Activated T-helper 17 cell treated with anti-CD3 and anti-CD28 coated beads, Interleukin-2, amount 50 U/mL, for 72 hours (primary cell): ENCODE measurements at regions not wholly inside any gene's neighbourhood (a gene's known extent, or its start where the extent isn't known, plus 50 kb on each side); places are given as distances from the start of the nearest gene placed in this dataset.

Source experiments
- ATAC-seq: fragments of 150-1000 bp; cut with Tn5 transposase; replicated peaks from 2 replicates; pipeline ENCODE4 v1.10.0; 2021; ENCODE audit warnings: mild to moderate bottlenecking, moderate library complexity
- H3K27ac Mint-ChIP-seq: one replicate; pipeline ENCODE4 v1.8.0; 2022; ENCODE audit warnings: mixed read lengths
- H3K27me3 Mint-ChIP-seq: one replicate; pipeline ENCODE4 v1.8.0; 2022; ENCODE audit warnings: mixed read lengths
- H3K36me3 Mint-ChIP-seq: one replicate; pipeline ENCODE4 v1.8.0; 2022; ENCODE audit warnings: low read depth, mild to moderate bottlenecking, mixed read lengths
- H3K4me1 Mint-ChIP-seq: one replicate; pipeline ENCODE4 v1.8.0; 2022; ENCODE audit warnings: mixed read lengths
- H3K4me3 Mint-ChIP-seq: one replicate; pipeline ENCODE4 v1.8.0; 2022; ENCODE audit warnings: mild to moderate bottlenecking, mixed read lengths
- H3K9me3 Mint-ChIP-seq: one replicate; pipeline ENCODE4 v1.8.0; 2022; ENCODE audit warnings: mixed read lengths

DNA sequence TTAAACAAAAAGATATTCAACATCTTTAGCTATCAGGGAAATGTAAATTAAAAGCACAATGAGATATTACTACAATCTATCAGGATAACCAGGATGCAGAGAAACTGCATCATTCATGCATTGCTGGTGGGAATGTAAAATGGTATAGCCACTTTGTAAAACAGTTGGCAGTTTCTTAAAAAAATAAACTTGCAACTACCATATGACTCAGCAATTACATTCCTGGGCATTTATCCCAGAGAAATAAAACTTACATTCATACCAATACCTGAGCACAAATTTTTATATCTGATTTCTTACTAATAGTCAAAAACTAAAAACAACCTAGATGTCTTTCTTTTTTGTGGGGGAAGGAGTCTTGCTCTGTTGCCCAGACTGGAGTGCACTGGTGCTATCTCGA, 190.3 kb upstream of the TAB2 start:
- no peak for ATAC-seq
- Mint-ChIP-seq H3K9me3 (peaks cover 11% of the 10 kb centered on the region), H3K4me1 (peaks cover 59% of the 10 kb centered on the region), H3K36me3 (no peaks in the 10 kb centered on the region), H3K27me3 (no peaks in the 10 kb centered on the region), H3K27ac (peak overlapping the region; percentile 98), H3K4me3 (no peak overlapping the region)

DNA sequence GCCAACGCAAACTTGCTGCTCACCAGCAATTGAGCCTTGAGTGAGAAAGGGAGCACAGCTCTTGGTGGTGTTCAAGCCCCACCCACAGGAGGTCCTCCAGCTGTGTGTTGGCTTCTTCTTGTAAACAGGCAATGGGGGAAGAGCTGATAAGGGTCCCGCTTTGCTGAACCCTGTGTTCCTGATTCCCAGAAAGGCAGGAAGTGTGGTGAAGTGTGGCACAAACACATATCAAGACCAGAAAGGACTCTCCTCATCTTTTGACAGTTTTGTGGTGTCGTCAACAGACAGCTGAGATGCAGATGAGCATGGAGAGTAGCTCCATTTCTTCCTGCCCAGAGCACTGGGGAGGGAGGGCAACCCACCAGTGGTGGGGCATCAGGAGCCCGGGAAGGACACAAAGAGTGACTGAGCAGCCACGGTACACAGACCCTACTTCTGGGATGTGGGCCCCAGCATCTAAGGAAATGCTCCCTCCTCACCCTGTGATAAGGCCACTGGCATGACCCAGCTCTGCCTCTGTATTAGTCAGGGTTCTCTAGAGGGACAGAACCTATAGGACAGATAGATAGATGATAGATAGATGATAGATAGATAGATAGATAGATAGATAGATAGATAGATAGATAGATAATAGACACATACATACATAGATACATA, 188.9 kb upstream of the TAB2 start:
- Mint-ChIP-seq H3K36me3 (no peaks in the 10 kb centered on the region), H3K27me3 (no peaks in the 10 kb centered on the region), H3K4me1 (peaks cover 62% of the 10 kb centered on the region), H3K4me3 (no peak overlapping the region), H3K9me3 (peaks cover 12% of the 10 kb centered on the region), H3K27ac (peak overlapping the region; percentile 98)
- ATAC-seq, result peak; percentile 80

DNA sequence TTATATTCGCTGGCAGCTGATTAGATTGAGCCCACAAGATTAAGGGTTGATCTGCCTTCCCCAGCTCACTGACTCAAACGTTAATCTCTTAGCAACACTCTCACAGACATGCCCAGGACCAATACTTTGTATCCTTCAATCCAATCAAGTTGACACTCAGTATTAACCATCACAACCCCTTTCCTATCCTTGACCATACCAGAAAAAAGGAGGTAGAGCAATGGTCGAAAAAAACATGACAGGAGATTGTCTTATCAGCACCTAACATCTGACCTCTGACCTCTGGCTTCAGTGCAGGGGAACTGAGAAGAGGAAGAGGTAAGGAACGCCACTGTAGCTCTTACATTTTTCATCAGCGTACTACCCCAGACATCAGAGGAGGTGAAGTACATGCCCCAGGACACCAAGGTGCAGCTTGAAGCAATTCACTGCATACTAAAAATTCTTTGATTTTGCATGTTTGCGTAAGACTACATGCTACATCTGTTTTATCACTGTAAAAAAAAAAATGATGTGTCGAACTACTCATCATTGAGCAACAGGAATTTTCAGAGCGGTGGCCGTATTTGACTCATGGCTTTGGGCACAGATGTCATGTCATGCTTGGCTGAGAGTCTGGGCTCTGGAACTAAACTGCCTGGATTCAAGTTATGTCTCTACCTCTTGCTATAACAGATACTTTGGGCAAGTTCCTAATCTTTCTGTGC, 188.0 kb upstream of the TAB2 start:
- Mint-ChIP-seq H3K36me3 (no peaks in the 10 kb centered on the region), H3K9me3 (peaks cover 7% of the 10 kb centered on the region), H3K4me3 (no peak overlapping the region), H3K4me1 (peaks cover 54% of the 10 kb centered on the region), H3K27ac (peak overlapping the region; percentile 98), H3K27me3 (no peaks in the 10 kb centered on the region)
- peak; percentile 23 for ATAC-seq

DNA sequence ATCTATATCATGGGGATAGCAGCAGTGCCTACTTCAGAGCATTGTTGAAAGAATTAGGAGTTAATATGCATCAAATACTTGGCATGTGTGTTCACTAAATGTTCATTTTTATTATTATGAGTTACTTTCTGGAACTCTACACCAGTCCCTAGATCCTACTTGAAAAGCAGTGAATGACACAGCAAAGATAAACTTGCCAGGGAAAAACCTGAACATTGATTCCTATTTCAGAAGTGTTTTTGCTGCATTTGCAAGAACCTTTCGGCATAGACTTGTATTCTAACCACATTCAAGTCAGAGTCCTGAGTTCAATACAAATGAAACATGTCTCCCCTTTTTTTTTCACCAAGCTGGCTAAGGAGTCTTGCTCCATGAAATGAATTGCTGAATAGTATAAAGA, 187.4 kb upstream of the TAB2 start:
- no peak for ATAC-seq
- H3K27ac Mint-ChIP-seq, result peak overlapping the region; percentile 98
- H3K9me3 Mint-ChIP-seq, result peaks cover 7% of the 10 kb centered on the region
- H3K36me3 Mint-ChIP-seq, result no peaks in the 10 kb centered on the region
- no peak overlapping the region for H3K4me3 Mint-ChIP-seq
- peaks cover 54% of the 10 kb centered on the region for H3K4me1 Mint-ChIP-seq
- no peaks in the 10 kb centered on the region for H3K27me3 Mint-ChIP-seq

DNA sequence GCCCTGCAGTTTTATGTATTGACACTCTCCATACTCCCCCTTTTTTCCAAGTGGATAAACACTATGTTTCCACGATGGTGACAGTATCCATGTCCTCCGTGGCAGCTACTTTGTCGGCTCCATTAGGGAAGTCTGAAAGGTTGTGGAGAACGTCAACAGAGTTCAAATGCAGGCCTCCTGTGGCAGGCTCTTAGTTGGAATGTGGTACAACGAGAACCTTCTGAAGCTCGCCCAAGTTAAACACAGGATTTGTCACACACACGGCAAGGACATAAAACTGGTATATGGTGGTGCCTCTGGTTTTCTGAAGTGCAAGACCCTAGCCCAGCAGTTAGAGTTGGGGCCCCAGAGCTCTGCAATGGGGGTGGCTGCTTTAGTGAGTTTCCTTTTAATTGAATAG, 187.0 kb upstream of the TAB2 start:
- no peak overlapping the region for H3K4me3 Mint-ChIP-seq
- H3K4me1 Mint-ChIP-seq, result peaks cover 54% of the 10 kb centered on the region
- peak overlapping the region; percentile 98 for H3K27ac Mint-ChIP-seq
- H3K27me3 Mint-ChIP-seq, result no peaks in the 10 kb centered on the region
- no peak for ATAC-seq
- H3K9me3 Mint-ChIP-seq, result peaks cover 7% of the 10 kb centered on the region
- no peaks in the 10 kb centered on the region for H3K36me3 Mint-ChIP-seq

DNA sequence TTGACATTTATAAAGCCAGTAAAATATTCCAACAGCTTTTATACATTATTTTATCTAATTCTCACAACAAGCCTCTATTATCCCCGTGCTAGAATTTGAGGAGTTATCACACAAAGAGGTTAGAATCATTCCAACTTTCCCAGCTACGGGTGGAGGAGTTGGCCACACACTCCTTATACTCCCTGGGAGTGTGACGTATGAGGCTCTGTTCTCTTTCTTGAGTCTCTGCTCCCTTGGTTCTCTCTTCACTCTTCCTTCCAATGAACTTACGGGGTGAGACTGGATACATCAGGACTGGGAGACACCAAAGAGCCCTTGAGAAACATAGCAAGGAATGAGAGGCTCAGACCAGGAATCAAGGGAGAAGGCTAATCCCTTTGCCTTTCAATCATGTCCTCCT, 185.6 kb upstream of the TAB2 start:
- no peak overlapping the region for H3K4me3 Mint-ChIP-seq
- peaks cover 7% of the 10 kb centered on the region for H3K9me3 Mint-ChIP-seq
- no peak for ATAC-seq
- no peaks in the 10 kb centered on the region for H3K27me3 Mint-ChIP-seq
- H3K27ac Mint-ChIP-seq, result peak overlapping the region; percentile 98
- H3K36me3 Mint-ChIP-seq, result no peaks in the 10 kb centered on the region
- H3K4me1 Mint-ChIP-seq, result peaks cover 54% of the 10 kb centered on the region

DNA sequence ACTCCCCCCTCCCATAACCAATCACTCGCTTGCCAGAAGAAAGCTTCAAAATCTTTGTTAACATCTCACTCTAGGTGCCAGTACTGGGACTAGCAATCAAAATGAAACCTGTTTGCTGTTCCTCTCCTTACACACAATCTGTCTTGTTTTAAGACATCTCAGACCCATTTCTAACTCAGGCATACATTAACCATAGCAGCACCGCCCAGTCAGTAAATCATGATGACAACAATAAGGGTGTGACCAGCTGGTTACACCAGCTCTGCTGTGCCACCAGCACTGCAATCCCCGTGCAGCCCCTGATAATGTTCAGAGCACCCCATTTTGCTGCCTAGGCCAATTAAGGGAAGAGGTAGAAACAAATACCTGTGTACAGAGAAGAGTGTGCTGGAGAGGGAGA, 185.2 kb upstream of the TAB2 start:
- H3K27ac Mint-ChIP-seq, result peak overlapping the region; percentile 98
- H3K4me1 Mint-ChIP-seq, result peaks cover 54% of the 10 kb centered on the region
- H3K27me3 Mint-ChIP-seq, result no peaks in the 10 kb centered on the region
- peak; percentile 60 for ATAC-seq
- H3K36me3 Mint-ChIP-seq, result no peaks in the 10 kb centered on the region
- peaks cover 7% of the 10 kb centered on the region for H3K9me3 Mint-ChIP-seq
- H3K4me3 Mint-ChIP-seq, result no peak overlapping the region

DNA sequence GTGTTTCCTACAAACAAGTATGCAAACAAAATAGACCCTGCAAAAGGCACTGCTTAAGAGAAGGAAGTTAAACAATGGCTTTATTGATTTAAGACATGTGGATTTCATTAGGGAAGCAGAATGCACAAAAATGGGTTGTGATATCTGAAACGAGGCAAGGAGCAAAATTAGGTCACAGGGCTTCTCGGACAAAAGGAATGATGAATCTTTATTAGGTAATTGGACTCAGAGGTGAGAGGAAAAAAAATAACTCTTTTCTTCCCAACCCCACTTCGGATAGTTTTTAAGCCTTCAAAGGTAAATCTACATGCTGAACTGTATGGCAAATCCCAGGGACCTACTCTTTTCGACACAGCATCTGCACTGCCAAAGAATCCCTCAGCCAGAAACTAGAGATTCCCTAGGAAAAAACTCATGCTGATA, 183.0 kb upstream of the TAB2 start:
- no peaks in the 10 kb centered on the region for H3K27me3 Mint-ChIP-seq
- no peak overlapping the region for H3K27ac Mint-ChIP-seq
- peaks cover 44% of the 10 kb centered on the region for H3K4me1 Mint-ChIP-seq
- ATAC-seq, result no peak
- H3K4me3 Mint-ChIP-seq, result no peak overlapping the region
- H3K36me3 Mint-ChIP-seq, result no peaks in the 10 kb centered on the region
- peaks cover 4% of the 10 kb centered on the region for H3K9me3 Mint-ChIP-seq

DNA sequence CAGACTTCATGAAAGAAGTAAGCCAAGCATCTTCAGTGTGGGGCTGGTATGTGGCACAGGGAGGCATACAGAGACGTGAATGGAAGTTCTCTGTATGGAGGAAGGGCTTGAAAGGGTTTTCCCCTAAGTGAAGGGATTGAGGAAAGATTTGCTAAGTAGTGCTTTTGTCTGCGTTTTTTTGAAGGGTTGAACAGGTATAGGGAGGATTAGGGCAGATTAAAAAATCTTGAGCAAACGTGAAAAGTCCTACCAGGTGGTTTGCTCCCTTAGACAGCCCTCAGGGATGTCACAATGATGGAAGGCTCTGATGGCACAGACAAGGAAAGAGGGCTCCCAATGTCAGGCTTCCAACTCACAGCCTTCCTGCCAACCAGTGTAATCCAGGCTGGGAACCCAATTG, 181.7 kb upstream of the TAB2 start:
- Mint-ChIP-seq H3K9me3 (peaks cover 4% of the 10 kb centered on the region), H3K4me3 (no peak overlapping the region), H3K36me3 (peaks cover 11% of the 10 kb centered on the region), H3K4me1 (peaks cover 40% of the 10 kb centered on the region), H3K27ac (no peak overlapping the region), H3K27me3 (no peaks in the 10 kb centered on the region)
- ATAC-seq, result no peak

DNA sequence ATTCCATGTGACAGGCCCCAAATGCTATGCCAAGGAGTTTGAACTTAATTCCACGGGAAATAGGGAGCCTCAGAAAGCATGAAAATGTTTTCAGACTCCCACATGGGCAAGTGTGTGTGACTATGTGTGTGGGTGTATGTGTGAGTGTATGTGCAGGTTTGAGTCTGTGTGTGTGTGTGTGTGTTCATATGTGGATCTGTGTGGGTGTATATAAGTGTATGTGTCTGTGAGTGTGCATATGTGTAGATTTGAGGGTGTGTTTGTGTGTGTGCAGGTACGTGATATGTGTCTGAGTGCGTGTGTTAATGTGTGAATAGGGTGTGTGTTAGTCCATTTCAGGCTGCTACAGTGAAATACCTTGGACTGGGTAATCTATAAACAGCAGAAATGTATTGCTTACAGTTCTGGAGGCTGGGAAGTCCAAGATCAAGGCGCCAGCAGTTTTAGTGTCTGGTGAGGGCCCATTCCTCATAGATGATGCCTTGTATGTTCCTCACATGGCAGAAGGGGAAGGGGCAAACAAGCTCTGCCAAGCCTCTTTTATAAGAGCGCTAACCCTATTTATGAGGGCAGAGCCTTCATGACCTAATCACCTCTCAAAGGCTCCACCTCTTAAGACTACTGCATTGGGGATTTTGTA, 181.1 kb upstream of the TAB2 start:
- peaks cover 11% of the 10 kb centered on the region for H3K36me3 Mint-ChIP-seq
- peaks cover 44% of the 10 kb centered on the region for H3K4me1 Mint-ChIP-seq

DNA sequence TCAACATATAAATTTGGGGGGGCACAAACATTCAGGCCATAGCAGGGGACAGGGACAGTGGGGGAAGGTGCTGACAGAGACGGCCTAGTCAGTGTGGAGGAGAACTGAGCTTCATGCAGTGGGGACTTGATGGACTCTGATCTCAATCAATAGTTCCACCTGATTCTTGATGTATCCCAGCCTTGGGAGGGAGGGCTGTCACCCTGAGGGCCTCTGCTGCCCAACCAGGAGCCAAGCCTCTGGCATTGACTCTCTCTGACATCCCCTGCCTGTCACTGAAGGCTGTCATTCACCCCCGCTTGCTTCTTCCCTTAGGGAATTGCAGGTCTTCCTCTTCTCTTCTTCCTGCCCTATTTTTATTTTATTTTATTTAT, 180.6 kb upstream of the TAB2 start:
- no peak for ATAC-seq
- Mint-ChIP-seq H3K4me1 (peaks cover 44% of the 10 kb centered on the region), H3K27ac (no peak overlapping the region)

More for the DNA sequence above, 181.1 kb upstream of the TAB2 start:
- Mint-ChIP-seq H3K27me3 (no peaks in the 10 kb centered on the region), H3K4me3 (no peak overlapping the region), H3K9me3 (peaks cover 4% of the 10 kb centered on the region), H3K27ac (no peak overlapping the region)
- ATAC-seq, result no peak

DNA sequence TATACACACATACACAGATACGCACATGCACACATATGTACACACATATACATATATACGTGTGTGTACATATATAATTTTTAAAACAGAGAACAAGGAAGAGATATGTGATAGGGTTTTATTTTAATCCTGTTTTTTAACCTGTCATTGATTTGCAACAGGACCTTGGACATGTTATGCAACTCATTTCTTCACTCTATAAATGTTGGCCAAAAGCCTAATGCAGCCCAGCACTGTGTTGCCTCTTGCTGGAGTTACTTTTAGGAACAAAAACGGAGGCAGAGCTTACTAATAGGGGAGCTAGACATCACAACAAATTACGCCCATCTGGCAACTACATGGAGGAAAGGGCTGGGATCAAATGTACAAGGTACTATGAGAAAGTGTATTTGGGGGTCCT, 179.9 kb upstream of the TAB2 start:
- H3K27ac Mint-ChIP-seq, result peak overlapping the region; percentile 99
- H3K4me1 Mint-ChIP-seq, result peaks cover 41% of the 10 kb centered on the region
- no peak for ATAC-seq
- H3K36me3 Mint-ChIP-seq, result peaks cover 11% of the 10 kb centered on the region
- H3K27me3 Mint-ChIP-seq, result no peaks in the 10 kb centered on the region
- H3K4me3 Mint-ChIP-seq, result no peak overlapping the region
- no peaks in the 10 kb centered on the region for H3K9me3 Mint-ChIP-seq

More for the DNA sequence above, 180.6 kb upstream of the TAB2 start:
- no peaks in the 10 kb centered on the region for H3K27me3 Mint-ChIP-seq
- H3K9me3 Mint-ChIP-seq, result peaks cover 4% of the 10 kb centered on the region
- H3K4me3 Mint-ChIP-seq, result no peak overlapping the region
- peaks cover 11% of the 10 kb centered on the region for H3K36me3 Mint-ChIP-seq

DNA sequence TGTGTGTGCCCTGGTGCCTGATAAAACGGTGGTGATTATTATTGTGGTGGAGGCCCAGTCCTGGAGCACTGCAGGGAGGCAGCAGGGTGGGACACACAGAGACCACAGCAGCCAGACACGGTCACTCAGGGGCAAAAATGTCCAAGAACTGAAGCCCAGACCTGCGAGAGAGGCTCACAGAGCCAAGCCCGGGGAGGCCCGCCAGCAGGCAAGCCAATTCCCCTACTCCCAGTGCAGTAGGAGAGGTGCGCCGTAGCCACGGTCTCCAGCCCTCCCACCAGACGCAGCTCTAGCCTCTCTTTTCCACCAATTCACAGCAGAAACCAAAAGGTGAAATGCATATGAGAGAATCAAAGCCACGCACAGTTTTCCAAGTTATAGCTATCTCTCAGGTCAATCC, 179.4 kb upstream of the TAB2 start:
- ATAC-seq, result no peak
- H3K9me3 Mint-ChIP-seq, result no peaks in the 10 kb centered on the region
- peaks cover 36% of the 10 kb centered on the region for H3K4me1 Mint-ChIP-seq
- peak overlapping the region; percentile 81 for H3K4me3 Mint-ChIP-seq
- H3K36me3 Mint-ChIP-seq, result peaks cover 11% of the 10 kb centered on the region
- peak overlapping the region; percentile 99 for H3K27ac Mint-ChIP-seq
- H3K27me3 Mint-ChIP-seq, result no peaks in the 10 kb centered on the region

DNA sequence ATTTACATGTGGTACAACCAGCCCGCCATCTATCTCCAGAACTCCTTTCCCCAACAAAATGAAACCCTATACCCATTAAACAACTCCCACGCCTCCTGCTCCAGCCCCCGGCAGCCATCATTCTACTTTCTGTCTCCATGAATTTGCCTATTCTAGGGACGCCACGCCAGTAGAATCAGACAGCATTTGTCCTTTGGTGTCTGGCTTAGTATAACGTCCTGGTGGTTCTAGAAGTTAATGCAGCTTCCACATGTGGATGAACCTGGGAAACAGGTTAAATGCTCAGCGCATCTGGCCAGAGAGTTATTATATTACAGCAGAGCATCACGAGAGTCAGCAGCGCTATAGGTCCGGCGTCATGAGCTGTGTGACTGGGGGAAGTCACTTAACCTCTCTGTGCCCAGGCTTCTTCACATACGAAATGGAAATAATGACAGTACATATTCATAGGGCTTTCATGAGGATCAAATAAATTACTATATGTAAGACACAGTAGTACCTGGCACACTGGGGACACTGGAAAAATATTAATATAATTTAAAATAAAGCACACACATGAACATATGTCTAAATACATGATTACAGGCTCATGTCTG, 178.7 kb upstream of the TAB2 start:
- peaks cover 36% of the 10 kb centered on the region for H3K4me1 Mint-ChIP-seq
- H3K36me3 Mint-ChIP-seq, result peaks cover 16% of the 10 kb centered on the region
- no peaks in the 10 kb centered on the region for H3K27me3 Mint-ChIP-seq
- no peaks in the 10 kb centered on the region for H3K9me3 Mint-ChIP-seq
- ATAC-seq, result no peak
- H3K27ac Mint-ChIP-seq, result peak overlapping the region; percentile 99
- H3K4me3 Mint-ChIP-seq, result peak overlapping the region; percentile 81

DNA sequence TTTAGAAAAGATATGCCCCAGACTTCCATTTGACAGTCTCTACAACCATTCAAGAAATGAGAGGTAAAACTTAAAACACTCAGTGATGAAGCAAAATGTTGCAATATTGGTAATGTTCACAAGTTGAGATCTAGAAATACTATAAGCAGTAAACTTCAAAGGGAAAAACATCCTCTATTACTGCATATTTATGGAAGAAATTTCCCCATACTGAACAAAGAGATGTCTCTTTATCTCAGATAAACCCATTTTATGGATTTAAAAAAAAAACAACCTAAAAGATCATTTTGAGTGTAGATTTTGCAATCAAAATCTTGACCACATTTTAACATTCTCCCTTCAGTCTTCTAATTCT, 177.8 kb upstream of the TAB2 start:
- Mint-ChIP-seq H3K9me3 (no peaks in the 10 kb centered on the region), H3K4me1 (peaks cover 36% of the 10 kb centered on the region), H3K4me3 (peak overlapping the region; percentile 81), H3K36me3 (peaks cover 18% of the 10 kb centered on the region), H3K27ac (peak overlapping the region; percentile 99), H3K27me3 (no peaks in the 10 kb centered on the region)
- peak; percentile 2 for ATAC-seq
